LNCAP (cell line): ENCODE measurements at regions not wholly inside any gene's neighbourhood (a gene's known extent, or its start where the extent isn't known, plus 50 kb on each side); places are given as distances from the start of the nearest gene placed in this dataset.

Experiments used
- TF ChIP-seq, protein P1 (sequence below): fragments of 450-650 bp; IDR thresholded peaks from 2 replicates; pipeline ENCODE4 v1.5.1; 2017; ENCODE audit warnings: mild to moderate bottlenecking

DNA sequence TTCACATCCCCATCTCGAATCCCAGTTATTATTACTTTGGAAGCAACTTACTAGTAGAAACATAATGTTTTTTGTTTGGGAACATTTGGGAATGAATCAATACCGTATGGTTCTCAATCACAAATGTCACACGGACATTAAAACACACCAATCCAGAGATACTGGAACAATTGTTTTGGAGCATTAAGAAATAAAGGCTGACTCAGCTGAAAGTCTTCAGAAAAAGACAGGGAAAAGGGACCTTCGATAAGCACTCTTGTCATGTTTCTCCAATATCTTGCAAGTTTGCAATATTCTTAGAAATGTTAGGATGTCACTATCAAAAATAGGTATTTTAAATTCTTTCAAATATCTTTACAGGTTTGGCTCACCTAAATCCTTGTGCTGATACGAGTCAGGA, 362.4 kb downstream of the CETN3 start:
- TF ChIP-seq, protein P1, sequence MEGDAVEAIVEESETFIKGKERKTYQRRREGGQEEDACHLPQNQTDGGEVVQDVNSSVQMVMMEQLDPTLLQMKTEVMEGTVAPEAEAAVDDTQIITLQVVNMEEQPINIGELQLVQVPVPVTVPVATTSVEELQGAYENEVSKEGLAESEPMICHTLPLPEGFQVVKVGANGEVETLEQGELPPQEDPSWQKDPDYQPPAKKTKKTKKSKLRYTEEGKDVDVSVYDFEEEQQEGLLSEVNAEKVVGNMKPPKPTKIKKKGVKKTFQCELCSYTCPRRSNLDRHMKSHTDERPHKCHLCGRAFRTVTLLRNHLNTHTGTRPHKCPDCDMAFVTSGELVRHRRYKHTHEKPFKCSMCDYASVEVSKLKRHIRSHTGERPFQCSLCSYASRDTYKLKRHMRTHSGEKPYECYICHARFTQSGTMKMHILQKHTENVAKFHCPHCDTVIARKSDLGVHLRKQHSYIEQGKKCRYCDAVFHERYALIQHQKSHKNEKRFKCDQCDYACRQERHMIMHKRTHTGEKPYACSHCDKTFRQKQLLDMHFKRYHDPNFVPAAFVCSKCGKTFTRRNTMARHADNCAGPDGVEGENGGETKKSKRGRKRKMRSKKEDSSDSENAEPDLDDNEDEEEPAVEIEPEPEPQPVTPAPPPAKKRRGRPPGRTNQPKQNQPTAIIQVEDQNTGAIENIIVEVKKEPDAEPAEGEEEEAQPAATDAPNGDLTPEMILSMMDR = no peak

DNA sequence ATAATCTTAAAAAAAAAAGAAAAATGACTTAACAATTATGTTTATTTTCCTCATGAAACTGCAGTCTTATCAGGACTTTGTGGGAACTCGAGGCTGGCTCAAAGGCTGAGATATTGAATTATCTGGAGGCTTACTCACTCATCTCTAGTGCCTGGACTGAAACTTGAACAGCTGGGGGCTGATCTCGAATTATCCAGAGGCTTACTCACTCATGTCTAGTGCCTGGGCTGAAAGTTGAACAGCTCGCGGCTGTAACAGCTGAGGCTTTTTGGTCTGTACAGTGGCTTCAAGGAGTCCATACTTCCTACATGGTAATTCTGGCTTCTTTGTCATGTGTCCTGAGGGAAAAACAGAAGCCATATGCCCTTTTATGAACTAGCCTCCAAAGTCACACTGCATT, 371.9 kb downstream of the CETN3 start:
- TF ChIP-seq, protein P1 = no peak

DNA sequence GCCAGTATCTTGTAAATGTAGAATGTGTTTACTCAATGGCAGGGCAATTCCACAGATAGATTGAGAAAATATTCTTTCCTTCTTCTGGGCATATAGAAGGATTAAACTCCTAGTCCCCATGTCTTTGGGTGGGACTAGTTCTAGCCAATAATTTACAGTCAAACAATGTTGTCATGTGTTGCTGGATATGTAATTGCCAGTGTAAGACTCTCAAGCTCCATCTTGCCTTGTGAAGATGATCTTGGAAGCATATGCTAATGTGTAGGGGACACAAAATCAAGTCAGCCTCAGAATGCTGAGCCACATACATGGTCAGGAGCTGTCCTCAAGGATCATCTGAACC, 386.9 kb downstream of the CETN3 start:
- TF ChIP-seq, protein P1 = no peak

DNA sequence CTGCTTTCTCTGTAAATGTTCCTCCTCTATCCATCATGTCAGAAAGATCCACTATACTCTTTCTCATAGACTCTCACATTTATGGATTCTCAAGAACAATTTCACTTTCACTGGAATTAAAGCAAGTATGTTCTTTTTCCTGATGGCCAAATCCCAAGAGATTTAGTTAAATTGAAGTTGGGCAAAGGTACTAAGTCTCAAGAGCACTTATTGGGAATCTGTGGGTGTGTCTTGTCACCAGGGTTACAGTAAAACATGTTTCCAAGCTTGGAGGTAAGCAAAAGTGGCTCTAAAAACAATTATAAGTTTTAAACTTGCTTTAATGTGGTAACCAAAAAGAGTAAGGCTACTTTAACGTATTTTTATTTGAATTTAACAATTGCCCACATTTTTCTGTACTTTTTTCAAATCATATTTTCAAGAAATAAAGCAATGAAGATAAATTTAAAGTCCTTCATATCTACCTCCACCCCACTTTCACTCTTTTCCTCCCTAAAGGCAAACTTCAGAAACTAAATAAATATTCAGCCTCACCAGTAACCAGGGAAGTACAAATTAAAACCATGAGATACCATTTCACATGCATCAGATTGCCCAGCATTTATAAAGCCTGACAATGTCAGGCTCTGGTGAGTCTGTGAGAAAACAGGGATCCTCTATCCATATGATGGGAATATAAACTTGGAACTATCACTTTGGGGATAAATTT, 387.4 kb downstream of the CETN3 start:
- TF ChIP-seq, protein P1 = no peak

DNA sequence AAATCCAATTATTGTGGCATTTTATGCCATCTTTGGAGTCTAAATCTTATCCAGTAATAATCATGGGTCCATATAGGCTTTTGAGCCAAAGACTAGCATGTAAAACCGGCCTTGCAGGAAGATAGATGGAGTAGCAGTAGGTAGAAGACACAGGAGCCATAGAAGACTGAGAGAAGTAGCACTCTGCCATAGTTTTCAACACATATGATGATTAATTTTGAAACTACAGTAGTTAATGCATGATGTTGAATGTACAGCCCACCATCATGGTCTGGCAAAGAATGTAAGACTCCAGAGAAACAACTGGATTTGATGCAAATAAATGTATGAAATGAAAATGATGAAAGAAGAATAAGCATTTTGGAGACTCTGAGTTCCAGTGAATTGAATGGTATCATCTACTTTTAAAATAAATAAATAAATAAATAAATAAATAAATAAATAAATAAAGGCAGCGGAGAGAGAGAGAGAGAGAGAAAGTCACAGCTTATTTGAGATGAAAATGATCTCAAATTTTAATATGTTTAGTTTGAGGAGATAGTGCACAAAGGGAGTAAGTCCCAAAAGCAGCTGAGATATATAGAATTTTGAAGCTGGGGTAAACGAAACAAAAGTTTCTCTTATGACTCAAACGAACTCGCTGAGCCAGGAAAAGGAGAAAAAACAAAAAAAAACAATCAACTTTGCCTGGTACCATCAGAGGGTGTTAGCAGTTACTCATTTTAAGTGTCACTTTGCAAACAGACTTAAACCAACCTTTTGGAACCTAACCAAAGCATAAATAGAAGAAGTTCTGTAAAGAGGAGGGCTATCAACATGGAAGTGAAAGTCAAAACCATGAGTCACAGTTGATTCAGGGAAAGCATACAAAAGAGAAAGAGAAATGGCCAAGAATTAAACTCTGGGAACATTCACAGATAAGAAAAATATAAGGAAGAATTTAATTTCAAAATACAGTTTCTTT, 388.7 kb downstream of the CETN3 start:
- TF ChIP-seq, protein P1 = no peak

DNA sequence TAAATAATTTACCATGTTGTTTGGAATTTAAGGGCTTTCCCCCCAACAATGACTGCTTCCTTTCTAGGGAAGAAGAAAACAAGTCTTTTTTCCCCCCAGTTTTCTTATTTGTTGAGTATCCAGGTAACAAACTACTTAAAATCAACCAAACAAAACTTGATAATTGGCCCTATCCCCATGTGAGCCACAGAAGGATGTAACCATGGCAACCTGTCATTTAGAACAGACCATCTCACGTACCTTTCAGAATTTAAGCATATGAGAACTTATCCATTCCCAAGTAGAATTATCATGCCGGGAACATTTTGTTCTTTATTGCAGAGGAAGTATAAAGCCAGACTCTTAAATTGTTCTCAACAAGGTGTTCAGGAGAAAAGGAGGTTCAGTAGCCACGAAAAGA, 392.3 kb downstream of the CETN3 start:
- TF ChIP-seq, protein P1 = no peak

DNA sequence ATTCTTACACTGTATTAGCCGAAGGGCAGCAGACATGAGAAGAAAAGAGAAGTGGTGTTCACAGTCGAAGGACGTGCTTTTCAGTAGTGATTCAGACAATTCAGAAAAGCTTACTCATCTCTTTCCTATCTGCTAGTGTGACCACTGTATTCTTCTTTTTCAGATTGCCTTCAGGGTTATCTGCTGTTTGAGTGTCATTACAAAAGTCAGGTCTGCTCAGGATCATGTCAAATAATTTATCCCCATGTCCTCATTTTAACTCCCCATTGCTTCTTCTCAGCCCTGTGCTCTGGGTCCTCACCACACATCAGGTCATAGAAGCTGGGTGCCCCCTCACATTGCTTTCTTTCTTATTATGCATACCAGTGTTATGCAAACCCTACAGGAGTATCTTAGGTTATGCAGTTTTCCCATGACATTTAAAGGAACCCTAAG, 394.0 kb downstream of the CETN3 start:
- TF ChIP-seq, protein P1 = no peak
